Liver (tissue), 8 donors: ENCODE measurements at regions not wholly inside any gene's neighbourhood (a gene's known extent, or its start where the extent isn't known, plus 50 kb on each side); places are given as distances from the start of the nearest gene placed in this dataset.

Source experiments
- DNase-seq: peaks from one replicate; pipeline ENCODE4 v3.0.0-alpha.2; 2017; ENCODE audit warnings: low spot score
- H3K27ac ChIP-seq, 2 donors: one replicate each; pipeline ENCODE4 v1.7.0; 2013; ENCODE audit warnings: inconsistent platforms in 2 of 2, low read length in 2 of 2, control low read depth in 1 of 2, low read depth in 1 of 2, mild to moderate bottlenecking in 1 of 2
- H3K27me3 ChIP-seq, 4 donors: one replicate each; pipeline versions ENCODE4 v1.6.1 to v1.7.0; 2013; ENCODE audit warnings: low read length in 3 of 4, inconsistent platforms in 1 of 4, mild to moderate bottlenecking in 1 of 4, moderate library complexity in 1 of 4; ENCODE audit not compliant: control insufficient read depth in 4 of 4, insufficient read depth in 4 of 4
- H3K36me3 ChIP-seq, 4 donors: one replicate each; pipeline versions ENCODE4 v1.6.1 to v1.7.0; 2013; ENCODE audit warnings: low read length in 3 of 4, mild to moderate bottlenecking in 3 of 4, low read depth in 1 of 4, moderate library complexity in 1 of 4; ENCODE audit not compliant: control insufficient read depth in 4 of 4, insufficient read depth in 3 of 4
- H3K4me1 ChIP-seq, 4 donors: one replicate each; pipeline versions ENCODE4 v1.6.1 to v1.7.0; 2013; ENCODE audit warnings: low read length in 3 of 4, mild to moderate bottlenecking in 3 of 4, moderate library complexity in 1 of 4; ENCODE audit not compliant: control insufficient read depth in 4 of 4, insufficient read depth in 4 of 4
- H3K4me3 ChIP-seq, 3 donors: one replicate each; pipeline versions ENCODE4 v1.6.1 to v1.7.0; 2013; ENCODE audit warnings: low read length in 3 of 3, control low read depth in 1 of 3, low read depth in 1 of 3, mild to moderate bottlenecking in 1 of 3
- H3K9ac ChIP-seq, 2 donors: one replicate each; pipeline ENCODE4 v1.7.0; 2013; ENCODE audit warnings: low read length in 2 of 2, mild to moderate bottlenecking in 2 of 2, moderate library complexity in 2 of 2, control low read depth in 1 of 2, low read depth in 1 of 2
- H3K9me3 ChIP-seq, 4 donors: one replicate each; pipeline versions ENCODE4 v1.6.1 to v1.7.0; 2013; ENCODE audit warnings: low read length in 3 of 4; ENCODE audit not compliant: control insufficient read depth in 4 of 4
- FOXA2 ChIP-seq: IDR thresholded peaks from 2 replicates; pipeline ENCODE4 v1.6.1; 2016; ENCODE audit warnings: antibody characterized with exemption
- GABPA ChIP-seq, 2 donors: IDR thresholded peaks in 1 of 2; conservative IDR thresholded peaks in 1 of 2; 2 replicates each; pipeline ENCODE4 v1.6.1; 2016; ENCODE audit warnings: antibody characterized with exemption in 2 of 2, mild to moderate bottlenecking in 1 of 2, moderate library complexity in 1 of 2
- HNF4G ChIP-seq: IDR thresholded peaks from 2 replicates; pipeline ENCODE4 v1.6.1; 2016; ENCODE audit warnings: antibody characterized with exemption
- JUND ChIP-seq, 2 donors: IDR thresholded peaks; 2 replicates each; pipeline ENCODE4 v1.6.1; 2016; ENCODE audit warnings: antibody characterized with exemption in 2 of 2
- MAX ChIP-seq: IDR thresholded peaks from 2 replicates; pipeline ENCODE4 v1.6.1; 2016; ENCODE audit warnings: antibody characterized with exemption
- NR2F2 ChIP-seq: IDR thresholded peaks from 2 replicates; pipeline ENCODE4 v1.6.1; 2016; ENCODE audit warnings: antibody characterized with exemption
- RAD21 ChIP-seq, 2 donors: IDR thresholded peaks; 2 replicates each; pipeline ENCODE4 v1.6.1; 2016; ENCODE audit warnings: antibody characterized with exemption in 2 of 2, mild to moderate bottlenecking in 2 of 2
- RXRA ChIP-seq, 2 donors: IDR thresholded peaks; 2 replicates each; pipeline ENCODE4 v1.6.1; 2017 to 2018; ENCODE audit warnings: antibody characterized with exemption in 2 of 2, mild to moderate bottlenecking in 1 of 2
- SP1 ChIP-seq: IDR thresholded peaks from 2 replicates; pipeline ENCODE4 v1.6.1; 2018; ENCODE audit warnings: antibody characterized with exemption, mild to moderate bottlenecking
- TAF1 ChIP-seq: conservative IDR thresholded peaks from 2 replicates; pipeline ENCODE4 v1.6.1; 2016; ENCODE audit warnings: antibody characterized with exemption, mild to moderate bottlenecking
- YY1 ChIP-seq: IDR thresholded peaks from 2 replicates; pipeline ENCODE4 v1.6.1; 2016; ENCODE audit warnings: antibody characterized with exemption, mild to moderate bottlenecking
- ZBTB33 ChIP-seq: IDR thresholded peaks from 2 replicates; pipeline ENCODE4 v1.6.1; 2016; ENCODE audit warnings: antibody characterized with exemption
- WGBS: extraction: QIAGEN DNeasy Blood & Tissue Kit; methylation state at CpG from one replicate; pipeline ENCODE4 v1.1.7; 2013; 5-methylcytosine and 5-hydroxymethylcytosine counted together
- TF ChIP-seq, protein P1 (sequence below): IDR thresholded peaks from 2 replicates; pipeline ENCODE4 v1.6.1; 2016; ENCODE audit warnings: antibody characterized with exemption, mild to moderate bottlenecking
- TF ChIP-seq, protein P2 (sequence below): fragments of 150-350 bp; IDR thresholded peaks from 2 replicates; pipeline ENCODE4 v1.5.1; 2017; ENCODE audit warnings: improper control_type of control experiment, low read depth, low read length; ENCODE audit not compliant: missing input control
- donor health status: healthy.
- donor health status: healthy.
- donor health status: healthy.
- donor health status: healthy.
- donor health status: healthy.

- no peak for TF ChIP-seq SP1
- Histone ChIP-seq H3K9ac (no peak overlapping the region), H3K27ac (no peak overlapping the region)
Observed at GRCh38 chr13:73351730-73352129, 292.9 kb downstream of the KLF5 start.

GRCh38 chr13:73341748-73342147 lies 282.9 kb downstream of the KLF5 start:
- TF ChIP-seq GABPA (IDR thresholded peaks at IDR 0.05 in 1 of 2, conservative IDR thresholded peaks at IDR 0.05 in 1 of 2) (no peak), FOXA2 (no peak), JUND (IDR thresholded peaks at IDR 0.05) (no peak), NR2F2 (no peak), MAX (no peak), RAD21 (IDR thresholded peaks at IDR 0.05) (no peak), RXRA (IDR thresholded peaks at IDR 0.05) (no peak), TAF1 (no peak), YY1 (no peak), HNF4G (no peak), ZBTB33 (no peak)
- TF ChIP-seq, protein P1, sequence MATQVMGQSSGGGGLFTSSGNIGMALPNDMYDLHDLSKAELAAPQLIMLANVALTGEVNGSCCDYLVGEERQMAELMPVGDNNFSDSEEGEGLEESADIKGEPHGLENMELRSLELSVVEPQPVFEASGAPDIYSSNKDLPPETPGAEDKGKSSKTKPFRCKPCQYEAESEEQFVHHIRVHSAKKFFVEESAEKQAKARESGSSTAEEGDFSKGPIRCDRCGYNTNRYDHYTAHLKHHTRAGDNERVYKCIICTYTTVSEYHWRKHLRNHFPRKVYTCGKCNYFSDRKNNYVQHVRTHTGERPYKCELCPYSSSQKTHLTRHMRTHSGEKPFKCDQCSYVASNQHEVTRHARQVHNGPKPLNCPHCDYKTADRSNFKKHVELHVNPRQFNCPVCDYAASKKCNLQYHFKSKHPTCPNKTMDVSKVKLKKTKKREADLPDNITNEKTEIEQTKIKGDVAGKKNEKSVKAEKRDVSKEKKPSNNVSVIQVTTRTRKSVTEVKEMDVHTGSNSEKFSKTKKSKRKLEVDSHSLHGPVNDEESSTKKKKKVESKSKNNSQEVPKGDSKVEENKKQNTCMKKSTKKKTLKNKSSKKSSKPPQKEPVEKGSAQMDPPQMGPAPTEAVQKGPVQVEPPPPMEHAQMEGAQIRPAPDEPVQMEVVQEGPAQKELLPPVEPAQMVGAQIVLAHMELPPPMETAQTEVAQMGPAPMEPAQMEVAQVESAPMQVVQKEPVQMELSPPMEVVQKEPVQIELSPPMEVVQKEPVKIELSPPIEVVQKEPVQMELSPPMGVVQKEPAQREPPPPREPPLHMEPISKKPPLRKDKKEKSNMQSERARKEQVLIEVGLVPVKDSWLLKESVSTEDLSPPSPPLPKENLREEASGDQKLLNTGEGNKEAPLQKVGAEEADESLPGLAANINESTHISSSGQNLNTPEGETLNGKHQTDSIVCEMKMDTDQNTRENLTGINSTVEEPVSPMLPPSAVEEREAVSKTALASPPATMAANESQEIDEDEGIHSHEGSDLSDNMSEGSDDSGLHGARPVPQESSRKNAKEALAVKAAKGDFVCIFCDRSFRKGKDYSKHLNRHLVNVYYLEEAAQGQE = no peak
- TF ChIP-seq, protein P2, sequence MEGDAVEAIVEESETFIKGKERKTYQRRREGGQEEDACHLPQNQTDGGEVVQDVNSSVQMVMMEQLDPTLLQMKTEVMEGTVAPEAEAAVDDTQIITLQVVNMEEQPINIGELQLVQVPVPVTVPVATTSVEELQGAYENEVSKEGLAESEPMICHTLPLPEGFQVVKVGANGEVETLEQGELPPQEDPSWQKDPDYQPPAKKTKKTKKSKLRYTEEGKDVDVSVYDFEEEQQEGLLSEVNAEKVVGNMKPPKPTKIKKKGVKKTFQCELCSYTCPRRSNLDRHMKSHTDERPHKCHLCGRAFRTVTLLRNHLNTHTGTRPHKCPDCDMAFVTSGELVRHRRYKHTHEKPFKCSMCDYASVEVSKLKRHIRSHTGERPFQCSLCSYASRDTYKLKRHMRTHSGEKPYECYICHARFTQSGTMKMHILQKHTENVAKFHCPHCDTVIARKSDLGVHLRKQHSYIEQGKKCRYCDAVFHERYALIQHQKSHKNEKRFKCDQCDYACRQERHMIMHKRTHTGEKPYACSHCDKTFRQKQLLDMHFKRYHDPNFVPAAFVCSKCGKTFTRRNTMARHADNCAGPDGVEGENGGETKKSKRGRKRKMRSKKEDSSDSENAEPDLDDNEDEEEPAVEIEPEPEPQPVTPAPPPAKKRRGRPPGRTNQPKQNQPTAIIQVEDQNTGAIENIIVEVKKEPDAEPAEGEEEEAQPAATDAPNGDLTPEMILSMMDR = no peak
- 93% methylated on average over 2 of the region's 2 CpGs for WGBS
- DNase-seq = no peak
- H3K36me3 ChIP-seq = no peaks in the 10 kb centered on the region
- no peak overlapping the region for H3K27ac ChIP-seq
- H3K9me3 ChIP-seq = no peaks in the 10 kb centered on the region
- no peak overlapping the region for H3K4me3 ChIP-seq
- H3K27me3 ChIP-seq = no peaks in the 10 kb centered on the region
- no peak overlapping the region for H3K9ac ChIP-seq
- H3K4me1 ChIP-seq = peaks cover 0 to 6% (median 0%) of the 10 kb centered on the region in 4 donors

More at GRCh38 chr13:73351730-73352129, 292.9 kb downstream of the KLF5 start:
- WGBS = 75% methylated on average over 1 of the region's 1 CpG
- no peak for DNase-seq
- Histone ChIP-seq H3K9me3 (no peaks in the 10 kb centered on the region), H3K27me3 (no peaks in the 10 kb centered on the region), H3K4me1 (no peaks in the 10 kb centered on the region), H3K4me3 (no peak overlapping the region), H3K36me3 (no peaks in the 10 kb centered on the region)
